Colonic mucosa (tissue), 4 donors: ENCODE measurements at regions not wholly inside any gene's neighbourhood (a gene's known extent, or its start where the extent isn't known, plus 50 kb on each side); places are given as distances from the start of the nearest gene placed in this dataset.
A peak's percentile ranks its signal among the peaks of the same experiment; 100 is the strongest.

Experiments
- DNase-seq: peaks from one replicate; pipeline ENCODE4 v3.0.0-alpha.2; 2020
- H3K27ac ChIP-seq: fragments of 200-600 bp; one replicate; pipeline ENCODE4 v1.8.0; 2021
- H3K27me3 ChIP-seq: fragments of 200-600 bp; one replicate; pipeline ENCODE4 v1.8.0; 2021
- H3K36me3 ChIP-seq: fragments of 200-600 bp; one replicate; pipeline ENCODE4 v1.8.0; 2021
- H3K4me1 ChIP-seq: fragments of 200-600 bp; one replicate; pipeline ENCODE4 v1.8.0; 2021; ENCODE audit warnings: mild to moderate bottlenecking
- H3K4me3 ChIP-seq: fragments of 200-600 bp; one replicate; pipeline ENCODE4 v1.8.0; 2021
- H3K9ac ChIP-seq, 2 donors: one replicate each; pipeline ENCODE4 v1.7.0; 2013; ENCODE audit warnings: control low read depth in 2 of 2, low read depth in 2 of 2, low read length in 2 of 2
- H3K9me3 ChIP-seq: fragments of 200-600 bp; one replicate; pipeline ENCODE4 v1.8.0; 2021
- intact Hi-C: fragments of 100-400 bp; cut with DNase I; formaldehyde crosslinking; loops from one replicate; pipeline ENCODE4 v1.14.1; 2022
- TF ChIP-seq, protein P1 (sequence below): fragments of 200-600 bp; IDR thresholded peaks from one replicate; pipeline ENCODE4 v1.8.0; 2022; ENCODE audit warnings: antibody characterized with exemption, mild to moderate bottlenecking
- donor health status: healthy.
- donor health status: DM: no; HTN: no; CAD: no.
- donor health status: DM: no; HTN: no; CAD: no.

DNA sequence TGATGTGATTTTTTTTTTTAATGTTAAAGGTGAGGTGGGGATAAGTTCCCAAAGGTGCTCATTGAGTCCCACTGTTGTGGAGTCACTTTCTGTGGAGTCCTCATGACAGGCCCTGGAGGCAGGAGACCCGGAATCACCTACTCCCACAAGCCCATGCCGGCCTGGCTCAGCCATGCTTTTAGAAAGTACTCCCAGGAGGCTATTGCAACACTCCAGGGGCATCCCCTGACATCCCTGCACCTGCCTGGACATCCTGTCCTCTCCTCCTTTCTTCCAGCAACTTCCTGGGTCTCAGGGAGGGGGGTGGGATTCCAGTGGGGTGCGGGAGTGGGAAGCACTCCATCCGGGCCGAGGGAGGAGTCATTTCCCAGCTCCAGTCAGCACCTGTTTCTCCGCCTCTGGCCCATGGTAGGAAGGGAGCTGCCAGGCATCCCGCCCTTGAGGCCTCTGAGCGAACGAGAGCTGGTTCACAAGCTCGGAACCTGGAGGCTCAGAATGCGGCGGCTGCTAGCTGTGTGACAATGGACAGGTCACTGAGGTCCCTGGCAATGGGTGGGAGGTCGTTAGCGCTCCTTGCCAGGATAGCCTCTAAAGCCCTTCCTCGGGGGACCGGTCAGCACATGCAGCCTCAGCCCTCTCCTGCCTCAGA lies 163.9 kb upstream of the ID2 start:
- Histone ChIP-seq H3K4me1 (no peaks in the 10 kb centered on the region), H3K27me3 (no peaks in the 10 kb centered on the region), H3K27ac (no peak overlapping the region), H3K9me3 (no peaks in the 10 kb centered on the region), H3K9ac (no peak overlapping the region), H3K4me3 (no peak overlapping the region), H3K36me3 (no peaks in the 10 kb centered on the region)
- DNase-seq: no peak
- intact Hi-C loops: no loop called here
- TF ChIP-seq, protein P1, sequence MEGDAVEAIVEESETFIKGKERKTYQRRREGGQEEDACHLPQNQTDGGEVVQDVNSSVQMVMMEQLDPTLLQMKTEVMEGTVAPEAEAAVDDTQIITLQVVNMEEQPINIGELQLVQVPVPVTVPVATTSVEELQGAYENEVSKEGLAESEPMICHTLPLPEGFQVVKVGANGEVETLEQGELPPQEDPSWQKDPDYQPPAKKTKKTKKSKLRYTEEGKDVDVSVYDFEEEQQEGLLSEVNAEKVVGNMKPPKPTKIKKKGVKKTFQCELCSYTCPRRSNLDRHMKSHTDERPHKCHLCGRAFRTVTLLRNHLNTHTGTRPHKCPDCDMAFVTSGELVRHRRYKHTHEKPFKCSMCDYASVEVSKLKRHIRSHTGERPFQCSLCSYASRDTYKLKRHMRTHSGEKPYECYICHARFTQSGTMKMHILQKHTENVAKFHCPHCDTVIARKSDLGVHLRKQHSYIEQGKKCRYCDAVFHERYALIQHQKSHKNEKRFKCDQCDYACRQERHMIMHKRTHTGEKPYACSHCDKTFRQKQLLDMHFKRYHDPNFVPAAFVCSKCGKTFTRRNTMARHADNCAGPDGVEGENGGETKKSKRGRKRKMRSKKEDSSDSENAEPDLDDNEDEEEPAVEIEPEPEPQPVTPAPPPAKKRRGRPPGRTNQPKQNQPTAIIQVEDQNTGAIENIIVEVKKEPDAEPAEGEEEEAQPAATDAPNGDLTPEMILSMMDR: no peak

DNA sequence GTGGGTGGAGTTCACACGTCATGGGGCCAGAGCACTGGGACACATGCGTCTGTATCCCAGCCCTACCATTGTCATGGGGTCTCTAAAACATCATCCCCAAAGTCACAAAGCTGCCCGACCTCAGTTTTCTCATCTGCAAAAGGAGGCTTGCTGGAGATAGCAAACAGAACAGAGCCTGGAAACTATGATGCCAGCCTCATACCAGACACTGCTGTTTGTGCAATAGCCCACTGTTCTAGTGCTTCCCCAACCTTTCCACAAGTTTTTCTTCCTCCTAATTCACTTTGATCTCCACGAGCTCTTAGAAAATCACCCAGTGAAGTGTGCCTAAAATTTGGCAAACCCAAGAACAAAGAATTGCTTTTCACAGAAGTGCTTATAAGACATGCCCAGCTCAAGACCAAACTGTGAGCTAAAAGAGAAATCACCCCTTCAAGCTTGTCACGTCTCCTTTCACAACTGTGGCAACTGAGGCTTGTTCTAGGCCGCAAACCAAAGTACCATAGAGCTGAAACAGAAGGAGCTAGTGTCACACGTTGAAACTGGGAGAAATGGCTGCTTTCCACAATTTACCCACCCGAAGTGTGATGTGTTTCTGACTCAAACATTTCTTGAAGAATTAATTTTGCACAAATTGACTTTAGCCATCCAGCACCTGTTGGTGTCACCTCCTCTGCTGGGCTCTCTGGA lies 162.7 kb upstream of the ID2 start:
- H3K27me3 ChIP-seq: no peaks in the 10 kb centered on the region
- no peak overlapping the region for H3K9ac ChIP-seq
- DNase-seq: no peak
- TF ChIP-seq, protein P1: no peak
- intact Hi-C loops: no loop called here
- no peaks in the 10 kb centered on the region for H3K9me3 ChIP-seq
- no peaks in the 10 kb centered on the region for H3K36me3 ChIP-seq
- no peak overlapping the region for H3K27ac ChIP-seq
- H3K4me1 ChIP-seq: no peaks in the 10 kb centered on the region
- H3K4me3 ChIP-seq: no peak overlapping the region

DNA sequence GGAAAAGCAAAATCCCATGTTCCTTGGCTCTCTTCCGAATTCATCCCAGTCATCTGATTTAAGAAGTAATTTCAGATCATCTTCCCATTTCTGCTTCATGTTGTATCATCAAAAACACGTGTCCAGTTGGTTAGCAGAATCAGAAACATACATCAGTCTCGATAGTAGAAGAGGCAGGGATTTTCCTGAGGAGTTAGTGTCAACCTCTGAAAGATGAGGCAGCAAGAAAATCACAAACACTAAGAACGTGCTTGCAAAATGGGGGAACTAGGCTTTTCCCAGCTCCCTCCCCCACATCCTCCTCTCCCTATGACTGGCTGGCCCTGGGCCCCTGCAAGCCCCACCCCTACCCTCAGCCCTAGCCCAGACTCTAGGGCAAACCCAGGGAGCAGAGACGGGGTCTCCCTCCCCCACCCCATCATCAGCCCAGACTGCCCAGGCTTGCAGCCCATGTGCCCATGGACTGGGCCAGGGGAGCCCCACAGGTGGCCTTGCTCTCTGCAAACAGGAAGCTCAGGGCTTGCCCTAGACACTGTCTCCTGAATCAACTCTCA lies 161.0 kb upstream of the ID2 start:
- no peaks in the 10 kb centered on the region for H3K36me3 ChIP-seq
- TF ChIP-seq, protein P1: no peak

DNA sequence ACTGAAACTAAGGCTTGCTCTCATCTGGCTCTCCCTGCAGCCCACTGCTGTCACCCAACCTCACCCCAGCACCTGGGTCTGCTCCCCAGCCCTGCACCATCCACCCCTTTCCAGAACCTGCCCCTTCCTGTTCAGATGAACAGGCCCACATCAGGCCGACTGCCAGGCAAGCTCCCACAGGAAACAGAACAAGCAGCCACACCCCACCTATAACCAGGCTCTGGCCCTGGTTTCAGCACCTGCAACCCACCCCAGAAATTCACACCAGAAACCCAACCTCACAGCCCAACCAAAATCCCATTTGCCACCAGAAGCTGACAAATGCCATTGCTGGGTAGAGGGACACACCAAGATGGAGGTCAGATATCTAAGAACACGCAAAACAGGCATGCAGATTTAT lies 159.2 kb upstream of the ID2 start:
- no peaks in the 10 kb centered on the region for H3K36me3 ChIP-seq
- H3K4me3 ChIP-seq: no peak overlapping the region
- intact Hi-C loops: no loop called here
- H3K9ac ChIP-seq: no peak overlapping the region
- DNase-seq: peak; percentile 48
- no peaks in the 10 kb centered on the region for H3K9me3 ChIP-seq
- TF ChIP-seq, protein P1: no peak
- H3K27me3 ChIP-seq: no peaks in the 10 kb centered on the region
- H3K27ac ChIP-seq: no peak overlapping the region
- peaks cover 15% of the 10 kb centered on the region for H3K4me1 ChIP-seq

More for the DNA sequence above, 161.0 kb upstream of the ID2 start:
- Histone ChIP-seq H3K4me3 (no peak overlapping the region), H3K9me3 (no peaks in the 10 kb centered on the region), H3K4me1 (peaks cover 9% of the 10 kb centered on the region), H3K27me3 (no peaks in the 10 kb centered on the region), H3K9ac (no peak overlapping the region), H3K27ac (no peak overlapping the region)
- DNase-seq: no peak
- intact Hi-C loops: no loop called here

DNA sequence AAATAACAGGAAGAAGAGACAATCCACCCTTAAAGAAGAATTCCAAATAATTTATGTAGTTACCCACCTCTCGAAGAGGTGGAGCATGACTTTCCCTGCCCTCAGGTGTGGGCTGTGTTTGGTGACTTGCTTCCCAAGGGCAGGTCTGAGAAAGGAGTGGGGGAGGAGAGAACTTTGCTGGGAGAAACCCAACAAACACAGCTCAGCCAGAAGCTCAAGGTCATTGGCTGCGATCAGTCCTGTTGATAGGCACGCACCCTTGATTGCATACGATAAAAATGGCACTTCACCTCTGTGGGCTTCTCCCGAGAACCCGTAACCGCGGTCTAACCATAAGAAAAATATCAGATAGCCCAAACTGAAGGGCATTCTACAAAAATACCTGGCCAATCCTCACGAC lies 157.5 kb upstream of the ID2 start:
- intact Hi-C loops: no loop called here
- Histone ChIP-seq H3K9me3 (no peaks in the 10 kb centered on the region), H3K4me3 (no peak overlapping the region), H3K27ac (no peak overlapping the region), H3K9ac (no peak overlapping the region), H3K36me3 (no peaks in the 10 kb centered on the region), H3K4me1 (peaks cover 15% of the 10 kb centered on the region), H3K27me3 (no peaks in the 10 kb centered on the region)
- no peak for DNase-seq
- TF ChIP-seq, protein P1: no peak
